ENCODE measurements at regions not wholly inside any gene's neighbourhood (a gene's known extent, or its start where the extent isn't known, plus 50 kb on each side); places are given as distances from the start of the nearest gene placed in this dataset.

DNA sequence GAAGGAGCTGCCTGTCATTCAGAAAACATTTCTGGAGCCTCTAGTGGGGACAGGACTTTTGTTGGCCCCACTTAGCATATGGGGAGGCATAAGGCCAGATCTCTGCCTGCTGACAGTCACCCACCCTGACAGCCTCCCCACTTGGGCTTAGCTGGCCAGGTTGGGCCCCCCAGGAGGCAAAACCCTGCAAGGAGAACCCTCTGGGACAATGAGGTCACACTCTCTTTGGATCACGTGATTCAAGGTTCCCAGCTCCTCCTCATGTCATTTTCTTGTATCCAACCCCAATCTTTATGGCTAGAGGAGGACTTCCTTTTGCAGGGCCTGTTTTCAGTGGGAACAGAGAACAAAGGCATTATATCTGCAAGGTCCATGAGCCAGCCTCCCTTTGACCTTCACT lies 60.0 kb downstream of the NAV1 start:
- Histone ChIP-seq H3K36me3 (ENCODE audit: control insufficient read depth, insufficient read depth, low read length) (no peaks in the 10 kb centered on the region), H3K27ac (ENCODE audit: low read depth, low read length) (no peak overlapping the region)
- WGBS (ENCODE audit: extremely low coverage, insufficient coverage, low lambda C conversion rate), result no CpG with 5 or more reads among the region's 1 CpG

DNA sequence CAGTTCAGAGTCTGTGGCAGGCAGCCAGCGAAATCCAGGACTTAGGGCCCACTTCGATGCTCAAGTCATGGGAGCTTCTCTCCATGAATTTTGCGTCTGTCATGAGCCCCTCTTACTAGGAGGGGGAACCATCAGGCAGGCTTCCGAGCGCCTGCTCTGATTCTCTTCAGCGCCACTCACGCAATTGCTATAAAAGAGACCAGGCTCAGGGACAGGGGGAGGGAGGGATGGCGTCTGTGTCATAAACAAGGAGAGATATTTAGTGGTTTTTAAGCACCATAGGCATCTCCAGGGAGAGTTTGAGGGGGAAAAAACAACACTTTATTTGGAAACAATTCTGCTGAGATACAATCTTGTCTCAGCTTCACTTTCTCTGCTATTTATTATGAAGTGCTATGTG lies 60.6 kb downstream of the NAV1 start:
- H3K79me1 ChIP-seq (ENCODE audit: low read length), result no peaks in the 10 kb centered on the region

More for the DNA sequence above, 60.0 kb downstream of the NAV1 start:
- H3K4me1 ChIP-seq (ENCODE audit: control insufficient read depth, low read depth, low read length), result no peaks in the 10 kb centered on the region
- DNase-seq, result no peak
- no peak overlapping the region for H2BK15ac ChIP-seq (replicated peaks; ENCODE audit: low read depth)
- H3K4me2 ChIP-seq (ENCODE audit: low read length), result no peak overlapping the region
- H3K79me1 ChIP-seq (ENCODE audit: low read length), result no peaks in the 10 kb centered on the region
- H3K4ac ChIP-seq (ENCODE audit: low read depth, low read length), result no peak overlapping the region
- H3K56ac ChIP-seq (ENCODE audit: low read length), result no peak overlapping the region
- H2BK5ac ChIP-seq (ENCODE audit: low read length), result no peak overlapping the region
- H2BK120ac ChIP-seq (ENCODE audit: low read depth, low read length), result no peak overlapping the region
- H2AK5ac ChIP-seq (ENCODE audit: low read length), result no peak overlapping the region
- H3K27me3 ChIP-seq (ENCODE audit: insufficient read depth, low read length, poor library complexity), result no peaks in the 10 kb centered on the region
- no peak overlapping the region for H3K9ac ChIP-seq (ENCODE audit: low read length)
- no peak overlapping the region for H3K23ac ChIP-seq (ENCODE audit: low read length)
- no peak overlapping the region for H3K18ac ChIP-seq (ENCODE audit: low read length)
- no peaks in the 10 kb centered on the region for H3K79me2 ChIP-seq (ENCODE audit: control insufficient read depth, insufficient read depth, low read length)
- no peak overlapping the region for H4K8ac ChIP-seq (ENCODE audit: low read depth, low read length)
- no peak overlapping the region for H3K4me3 ChIP-seq (ENCODE audit: low read length)
- H4K5ac ChIP-seq (ENCODE audit: low read length), result no peak overlapping the region

DNA sequence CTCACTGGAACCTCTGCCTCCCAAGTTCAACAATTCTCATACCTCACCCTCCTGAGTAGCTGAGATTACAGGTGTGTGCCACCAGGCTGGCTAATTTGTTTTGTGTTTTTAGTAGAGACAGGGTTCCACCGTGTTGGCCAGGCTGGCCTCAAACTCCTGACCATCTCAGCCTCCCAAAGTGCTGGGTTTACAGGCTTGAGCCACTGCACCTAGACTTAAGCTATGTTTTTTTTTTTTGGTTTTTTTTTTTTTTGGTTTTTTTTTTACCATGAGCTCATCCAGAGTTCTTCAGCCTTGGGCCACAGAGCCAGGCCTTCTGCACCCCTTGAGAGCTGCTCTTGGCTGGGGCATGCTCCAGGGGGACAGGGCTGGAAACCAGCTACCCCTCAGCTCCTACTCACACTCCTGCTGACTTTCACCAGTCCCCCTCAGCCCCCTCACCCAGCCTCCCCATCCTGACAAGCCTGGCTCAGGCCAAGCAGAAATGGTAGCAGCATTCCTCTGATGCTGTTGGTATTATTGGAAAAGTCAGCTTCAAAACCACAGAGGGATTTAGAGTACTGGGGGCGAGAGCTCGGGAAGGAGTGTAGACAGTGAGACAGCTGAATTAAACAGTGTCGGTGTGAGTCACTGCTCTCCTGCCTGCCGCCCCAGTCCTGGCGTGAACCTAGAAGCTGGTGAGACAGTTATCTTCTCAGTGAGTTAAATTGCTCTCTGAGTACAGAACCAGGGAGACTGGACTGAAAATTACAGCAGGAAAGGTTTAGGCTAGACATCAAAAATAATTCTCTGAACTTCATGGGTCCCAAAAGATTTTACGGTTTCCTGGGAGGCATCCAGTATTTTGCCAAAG lies 63.7 kb downstream of the NAV1 start:
- no peaks in the 10 kb centered on the region for H3K27me3 ChIP-seq (ENCODE audit: insufficient read depth, low read length, poor library complexity)
- H2BK15ac ChIP-seq (replicated peaks; ENCODE audit: low read depth), result no peak overlapping the region
- DNase-seq, result no peak
- no peak overlapping the region for H3K56ac ChIP-seq (ENCODE audit: low read length)
- H3K36me3 ChIP-seq (ENCODE audit: control insufficient read depth, insufficient read depth, low read length), result no peaks in the 10 kb centered on the region
- no peak overlapping the region for H4K5ac ChIP-seq (ENCODE audit: low read length)
- H3K18ac ChIP-seq (ENCODE audit: low read length), result no peak overlapping the region
- no peak overlapping the region for H3K4ac ChIP-seq (ENCODE audit: low read depth, low read length)
- H4K8ac ChIP-seq (ENCODE audit: low read depth, low read length), result no peak overlapping the region
- no peaks in the 10 kb centered on the region for H3K4me1 ChIP-seq (ENCODE audit: control insufficient read depth, low read depth, low read length)
- no CpG with 5 or more reads among the region's 7 CpGs for WGBS (ENCODE audit: extremely low coverage, insufficient coverage, low lambda C conversion rate)
- H3K79me1 ChIP-seq (ENCODE audit: low read length), result no peaks in the 10 kb centered on the region
- no peak overlapping the region for H3K27ac ChIP-seq (ENCODE audit: low read depth, low read length)
- no peak overlapping the region for H3K4me2 ChIP-seq (ENCODE audit: low read length)
- H2AK5ac ChIP-seq (ENCODE audit: low read length), result no peak overlapping the region
- H2BK120ac ChIP-seq (ENCODE audit: low read depth, low read length), result no peak overlapping the region
- no peak overlapping the region for H3K23ac ChIP-seq (ENCODE audit: low read length)
- no peak overlapping the region for H3K4me3 ChIP-seq (ENCODE audit: low read length)
- H3K79me2 ChIP-seq (ENCODE audit: control insufficient read depth, insufficient read depth, low read length), result no peaks in the 10 kb centered on the region
- no peak overlapping the region for H3K9ac ChIP-seq (ENCODE audit: low read length)
- no peak overlapping the region for H2BK5ac ChIP-seq (ENCODE audit: low read length)

More for the DNA sequence above, 60.6 kb downstream of the NAV1 start:
- Histone ChIP-seq H2BK15ac (replicated peaks; ENCODE audit: low read depth) (no peak overlapping the region), H2BK5ac (ENCODE audit: low read length) (no peak overlapping the region), H4K5ac (ENCODE audit: low read length) (no peak overlapping the region), H3K36me3 (ENCODE audit: control insufficient read depth, insufficient read depth, low read length) (no peaks in the 10 kb centered on the region), H4K8ac (ENCODE audit: low read depth, low read length) (no peak overlapping the region), H3K4me2 (ENCODE audit: low read length) (no peak overlapping the region), H3K4me1 (ENCODE audit: control insufficient read depth, low read depth, low read length) (no peaks in the 10 kb centered on the region), H3K4ac (ENCODE audit: low read depth, low read length) (no peak overlapping the region), H2AK5ac (ENCODE audit: low read length) (no peak overlapping the region), H3K18ac (ENCODE audit: low read length) (no peak overlapping the region), H3K9ac (ENCODE audit: low read length) (no peak overlapping the region), H3K27me3 (ENCODE audit: insufficient read depth, low read length, poor library complexity) (no peaks in the 10 kb centered on the region), H2BK120ac (ENCODE audit: low read depth, low read length) (no peak overlapping the region), H3K56ac (ENCODE audit: low read length) (no peak overlapping the region), H3K4me3 (ENCODE audit: low read length) (no peak overlapping the region), H3K27ac (ENCODE audit: low read depth, low read length) (no peak overlapping the region), H3K79me2 (ENCODE audit: control insufficient read depth, insufficient read depth, low read length) (no peaks in the 10 kb centered on the region), H3K23ac (ENCODE audit: low read length) (no peak overlapping the region)
- WGBS (ENCODE audit: extremely low coverage, insufficient coverage, low lambda C conversion rate), result no CpG with 5 or more reads among the region's 8 CpGs
- no peak for DNase-seq

DNA sequence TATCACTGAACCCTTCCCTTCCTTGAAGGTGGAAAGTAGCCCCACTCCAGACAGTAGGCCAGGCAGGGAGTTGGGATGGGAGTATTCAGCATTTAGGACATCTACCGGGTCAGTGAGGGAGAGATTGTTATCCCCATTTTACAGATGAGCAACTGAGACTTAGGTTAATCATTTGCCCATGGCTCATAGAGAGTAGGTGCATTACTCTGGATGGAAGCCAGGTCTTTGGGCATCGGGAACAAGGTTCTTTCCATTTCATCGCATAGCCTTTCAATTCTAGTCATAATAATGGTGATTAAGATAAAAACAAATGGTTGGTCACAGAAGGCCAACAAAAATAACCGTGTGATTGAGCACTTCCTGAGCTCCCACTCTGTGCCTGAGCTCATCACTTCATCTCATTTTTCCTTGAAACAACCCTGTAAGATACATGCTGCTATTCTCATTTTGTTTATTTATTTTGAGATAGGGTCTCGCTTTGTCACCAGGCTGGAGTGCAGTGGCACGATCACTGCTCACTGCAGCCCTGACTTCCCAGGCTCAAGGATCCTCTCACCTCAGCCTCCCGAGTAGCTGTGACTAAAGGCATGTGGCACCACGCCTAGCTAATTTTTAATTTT lies 64.8 kb downstream of the NAV1 start:
- WGBS (ENCODE audit: extremely low coverage, insufficient coverage, low lambda C conversion rate), result no CpG with 5 or more reads among the region's 8 CpGs
- H3K79me2 ChIP-seq (ENCODE audit: control insufficient read depth, insufficient read depth, low read length), result no peaks in the 10 kb centered on the region
- H3K27ac ChIP-seq (ENCODE audit: low read depth, low read length), result no peak overlapping the region
- H3K27me3 ChIP-seq (ENCODE audit: insufficient read depth, low read length, poor library complexity), result no peaks in the 10 kb centered on the region
- H3K4ac ChIP-seq (ENCODE audit: low read depth, low read length), result no peak overlapping the region
- H2AK5ac ChIP-seq (ENCODE audit: low read length), result no peak overlapping the region
- no peaks in the 10 kb centered on the region for H3K36me3 ChIP-seq (ENCODE audit: control insufficient read depth, insufficient read depth, low read length)
- no peak overlapping the region for H3K23ac ChIP-seq (ENCODE audit: low read length)
- no peak for DNase-seq
- H3K18ac ChIP-seq (ENCODE audit: low read length), result no peak overlapping the region
- no peak overlapping the region for H3K4me3 ChIP-seq (ENCODE audit: low read length)
- no peak overlapping the region for H2BK15ac ChIP-seq (replicated peaks; ENCODE audit: low read depth)
- H3K79me1 ChIP-seq (ENCODE audit: low read length), result no peaks in the 10 kb centered on the region
- H4K5ac ChIP-seq (ENCODE audit: low read length), result no peak overlapping the region
- H3K9ac ChIP-seq (ENCODE audit: low read length), result no peak overlapping the region
- H3K56ac ChIP-seq (ENCODE audit: low read length), result no peak overlapping the region
- H2BK120ac ChIP-seq (ENCODE audit: low read depth, low read length), result no peak overlapping the region
- H4K8ac ChIP-seq (ENCODE audit: low read depth, low read length), result no peak overlapping the region
- no peaks in the 10 kb centered on the region for H3K4me1 ChIP-seq (ENCODE audit: control insufficient read depth, low read depth, low read length)
- H3K4me2 ChIP-seq (ENCODE audit: low read length), result no peak overlapping the region
- no peak overlapping the region for H2BK5ac ChIP-seq (ENCODE audit: low read length)

DNA sequence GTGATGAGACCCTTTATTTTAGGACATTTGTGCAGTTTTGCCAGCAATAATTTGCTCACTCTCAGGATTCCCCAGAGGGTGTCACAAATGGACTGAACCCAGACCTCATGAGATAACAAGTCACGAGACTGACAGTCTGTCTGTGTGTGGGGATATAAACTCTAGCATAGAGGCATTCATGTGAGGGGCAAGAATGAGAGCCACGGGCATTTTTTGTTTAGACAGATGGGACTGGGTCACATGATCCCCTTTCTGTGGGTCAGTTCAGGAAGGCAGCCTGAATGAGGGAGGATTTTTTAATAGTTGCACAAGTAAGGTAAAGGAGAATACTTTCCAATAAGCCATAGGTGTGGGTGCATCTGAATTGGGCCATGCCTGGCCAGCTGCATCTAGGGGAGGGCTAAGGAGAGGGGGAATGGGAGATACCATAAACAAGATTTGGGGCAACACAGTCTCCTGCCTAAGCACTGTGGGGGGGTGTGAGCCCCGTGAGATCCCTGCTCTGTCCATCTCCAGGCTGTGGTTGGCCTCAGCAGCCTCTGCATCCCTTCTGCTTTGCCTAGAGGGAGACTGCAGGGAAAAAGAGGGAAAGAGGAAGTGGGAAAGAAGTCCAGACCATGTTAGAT lies 66.6 kb downstream of the NAV1 start:
- H3K4me1 ChIP-seq (ENCODE audit: control insufficient read depth, low read depth, low read length), result no peaks in the 10 kb centered on the region
- DNase-seq, result no peak

More for the DNA sequence above, 66.6 kb downstream of the NAV1 start:
- no peaks in the 10 kb centered on the region for H3K36me3 ChIP-seq (ENCODE audit: control insufficient read depth, insufficient read depth, low read length)
- no peak overlapping the region for H2BK15ac ChIP-seq (replicated peaks; ENCODE audit: low read depth)
- no peak overlapping the region for H2BK5ac ChIP-seq (ENCODE audit: low read length)
- no CpG with 5 or more reads among the region's 3 CpGs for WGBS (ENCODE audit: extremely low coverage, insufficient coverage, low lambda C conversion rate)
- H2AK5ac ChIP-seq (ENCODE audit: low read length), result no peak overlapping the region
- no peak overlapping the region for H2BK120ac ChIP-seq (ENCODE audit: low read depth, low read length)
- H3K4ac ChIP-seq (ENCODE audit: low read depth, low read length), result no peak overlapping the region
- no peak overlapping the region for H3K9ac ChIP-seq (ENCODE audit: low read length)
- no peak overlapping the region for H4K5ac ChIP-seq (ENCODE audit: low read length)
- no peaks in the 10 kb centered on the region for H3K27me3 ChIP-seq (ENCODE audit: insufficient read depth, low read length, poor library complexity)
- H3K4me3 ChIP-seq (ENCODE audit: low read length), result no peak overlapping the region
- H3K18ac ChIP-seq (ENCODE audit: low read length), result no peak overlapping the region
- no peak overlapping the region for H3K27ac ChIP-seq (ENCODE audit: low read depth, low read length)
- no peaks in the 10 kb centered on the region for H3K79me1 ChIP-seq (ENCODE audit: low read length)
- H3K56ac ChIP-seq (ENCODE audit: low read length), result no peak overlapping the region
- H3K79me2 ChIP-seq (ENCODE audit: control insufficient read depth, insufficient read depth, low read length), result no peaks in the 10 kb centered on the region
- H3K23ac ChIP-seq (ENCODE audit: low read length), result no peak overlapping the region
- no peak overlapping the region for H3K4me2 ChIP-seq (ENCODE audit: low read length)
- H4K8ac ChIP-seq (ENCODE audit: low read depth, low read length), result no peak overlapping the region

Measured in mesendoderm (in vitro differentiated cells).